Amniotic epithelial cell (primary cell): ENCODE measurements at regions not wholly inside any gene's neighbourhood (a gene's known extent, or its start where the extent isn't known, plus 50 kb on each side); places are given as distances from the start of the nearest gene placed in this dataset.
"Not testable (repeated sequence)": the region's sequence is repeated elsewhere in the genome, so short reads cannot be mapped to it uniquely, and the experiment has no call there.

ENCODE experiments used
- DNase-seq: peaks from one replicate; pipeline ENCODE4 v3.0.0-alpha.2; 2010; ENCODE audit warnings: low read depth

DNA sequence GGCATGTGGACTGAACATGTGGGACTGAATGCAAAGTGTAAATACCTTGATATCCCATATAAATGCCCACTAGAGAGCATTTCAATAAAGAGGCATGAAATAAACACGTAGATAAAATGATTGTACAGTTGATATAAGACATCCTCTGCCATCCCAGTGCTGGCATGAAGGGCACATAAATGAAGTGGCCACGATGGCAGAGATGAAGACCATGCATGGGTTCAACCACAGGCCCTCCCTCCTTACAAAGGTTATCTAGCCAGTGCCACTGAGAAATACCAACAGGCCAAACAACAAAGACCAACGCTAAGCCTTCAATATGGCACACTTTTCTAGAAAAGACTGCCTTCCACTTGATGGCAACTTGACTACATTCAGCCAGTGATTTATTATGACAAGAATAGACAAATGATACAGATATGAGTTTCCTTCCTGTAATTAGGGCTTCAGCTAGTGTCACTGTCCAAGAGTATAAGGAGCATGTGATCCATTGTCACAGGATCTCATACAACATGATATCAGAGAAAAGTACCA lies 493.9 kb upstream of the MAP2 start:
- DNase-seq: no peak

DNA sequence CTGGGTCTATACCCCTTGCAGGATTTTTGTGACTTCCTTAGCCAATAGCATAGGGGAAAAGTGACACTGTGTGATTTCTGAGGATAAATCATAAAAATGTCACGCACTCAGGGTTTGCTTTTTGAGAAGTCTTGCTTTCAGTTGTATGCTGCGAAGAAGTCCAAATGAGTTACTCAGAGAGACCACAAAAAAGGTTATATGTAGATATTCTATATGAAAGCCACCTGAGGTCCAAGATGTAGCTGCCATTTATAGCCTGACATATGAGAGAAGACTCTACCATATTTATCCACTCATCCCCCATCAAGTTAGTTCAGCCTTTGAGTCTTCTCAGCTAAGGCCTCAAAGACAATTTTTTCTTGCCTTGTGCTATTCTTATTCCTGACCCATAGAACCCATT lies 488.3 kb upstream of the MAP2 start:
- no peak for DNase-seq

DNA sequence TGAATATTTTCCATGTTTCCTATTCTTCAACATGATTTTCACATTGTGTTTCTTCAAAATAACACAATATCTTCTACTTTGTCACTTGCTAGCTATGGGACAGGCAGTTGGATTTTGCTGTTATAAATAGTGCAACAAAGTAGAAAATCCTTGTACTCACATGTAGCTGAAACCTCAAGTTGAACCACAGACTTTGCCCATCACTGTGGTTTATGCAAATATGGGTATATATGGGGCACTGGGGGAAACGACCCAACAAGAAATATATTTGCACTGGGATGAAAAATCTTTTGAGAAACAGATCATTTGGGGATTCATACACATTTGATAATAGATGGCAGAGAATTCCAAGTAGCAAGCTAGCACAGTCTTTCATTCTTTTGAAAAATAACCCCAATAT lies 486.3 kb upstream of the MAP2 start:
- DNase-seq: no peak

DNA sequence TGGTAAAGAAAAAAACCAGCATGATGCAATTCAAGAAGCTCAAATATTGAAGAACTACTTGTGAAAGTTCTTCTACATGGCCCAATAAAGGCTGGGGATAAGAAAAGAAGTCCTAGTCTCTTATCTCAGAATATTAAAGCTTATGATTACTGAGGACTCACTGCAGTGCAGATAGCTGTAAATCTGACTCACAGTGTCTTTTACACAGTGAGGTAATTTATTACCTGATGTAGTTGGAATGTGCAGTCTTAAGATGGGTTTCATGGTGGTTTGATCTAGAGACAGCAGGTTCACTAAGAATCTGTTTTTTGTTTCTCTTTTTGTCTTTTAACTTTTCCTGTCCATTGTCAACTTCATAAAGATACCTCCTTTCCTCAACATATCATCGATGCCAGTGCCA lies 484.0 kb upstream of the MAP2 start:
- DNase-seq: no peak

DNA sequence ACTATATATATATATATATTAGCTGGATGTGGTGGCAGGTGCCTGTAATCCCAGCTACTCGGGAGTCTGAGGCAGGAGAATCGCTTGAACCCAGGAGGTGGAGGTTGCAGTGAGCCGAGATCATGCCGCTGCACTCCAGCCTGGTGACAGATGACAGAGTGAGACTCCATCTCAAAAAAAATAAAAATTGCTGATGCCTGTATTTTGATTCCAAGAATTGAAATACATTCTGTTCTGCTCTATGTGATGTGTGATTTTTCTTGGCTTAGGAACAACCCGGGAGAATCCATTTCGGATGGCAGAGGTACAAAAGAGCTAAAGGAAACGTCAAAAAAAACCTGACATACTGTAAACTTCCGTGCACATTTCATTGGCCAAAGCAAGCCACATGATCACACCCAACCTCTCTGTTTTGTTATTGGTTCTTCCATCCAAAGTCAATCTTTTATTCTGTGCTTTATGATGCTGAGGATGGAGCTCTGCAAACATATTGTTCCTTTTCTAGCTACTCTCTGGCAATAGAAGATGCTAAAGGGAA lies 478.1 kb upstream of the MAP2 start:
- no peak for DNase-seq

DNA sequence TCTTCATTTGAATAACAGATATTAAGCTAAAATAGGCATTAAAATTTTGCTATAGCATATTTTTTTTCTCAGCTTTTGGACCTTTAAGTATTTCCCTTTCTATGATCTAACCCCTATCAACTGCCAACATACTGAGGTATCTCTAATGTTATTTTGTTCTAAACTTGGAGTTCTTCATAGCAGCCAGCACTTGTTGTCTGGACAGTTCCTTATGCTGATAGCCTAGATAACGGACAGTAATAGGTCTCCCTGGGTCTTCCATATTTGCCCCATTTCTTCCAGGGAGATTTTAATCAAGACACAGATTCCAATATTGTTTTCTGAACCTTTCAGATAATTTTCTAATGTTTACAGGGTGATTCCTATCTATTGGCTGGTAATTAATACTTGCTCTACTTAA lies 475.8 kb upstream of the MAP2 start:
- no peak for DNase-seq

DNA sequence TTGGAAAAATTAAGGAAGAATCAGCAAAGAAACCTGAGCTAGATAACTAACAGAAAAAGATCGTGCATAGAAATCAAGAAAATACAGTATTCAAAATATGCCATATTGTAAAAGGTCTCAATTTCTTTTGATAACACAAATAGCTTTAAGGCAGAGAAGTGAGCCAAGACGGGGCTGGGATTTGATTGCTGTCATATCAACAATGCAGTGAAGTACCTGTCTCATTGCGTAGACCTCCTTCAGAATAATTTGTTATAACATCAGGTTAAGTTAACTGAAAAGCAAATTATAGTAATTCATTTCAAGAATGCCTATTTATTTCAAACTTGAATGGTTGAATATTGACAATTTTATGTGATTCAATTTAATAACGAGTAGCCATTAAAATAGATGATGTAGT lies 453.8 kb upstream of the MAP2 start:
- no peak for DNase-seq

DNA sequence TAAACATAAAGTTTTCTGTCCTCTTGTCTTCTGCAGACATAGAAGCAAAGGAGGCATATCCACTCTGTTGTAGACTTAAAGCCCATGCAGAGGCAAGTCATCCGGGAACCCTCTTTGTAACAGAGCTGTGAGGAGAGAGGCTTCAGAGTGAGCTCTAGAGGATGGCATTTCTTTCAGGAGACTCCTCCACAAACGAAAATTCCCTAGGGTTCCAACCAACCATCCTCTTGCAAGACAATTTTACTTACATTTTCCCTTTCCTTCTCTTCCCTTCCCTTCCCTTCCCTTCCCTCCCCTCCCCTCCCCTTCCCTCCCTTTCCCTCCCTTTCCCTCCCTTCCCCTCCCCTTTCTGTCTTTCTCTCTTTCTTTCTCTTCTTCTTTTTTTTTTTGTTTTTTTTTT lies 446.3 kb upstream of the MAP2 start:
- DNase-seq: no peak

DNA sequence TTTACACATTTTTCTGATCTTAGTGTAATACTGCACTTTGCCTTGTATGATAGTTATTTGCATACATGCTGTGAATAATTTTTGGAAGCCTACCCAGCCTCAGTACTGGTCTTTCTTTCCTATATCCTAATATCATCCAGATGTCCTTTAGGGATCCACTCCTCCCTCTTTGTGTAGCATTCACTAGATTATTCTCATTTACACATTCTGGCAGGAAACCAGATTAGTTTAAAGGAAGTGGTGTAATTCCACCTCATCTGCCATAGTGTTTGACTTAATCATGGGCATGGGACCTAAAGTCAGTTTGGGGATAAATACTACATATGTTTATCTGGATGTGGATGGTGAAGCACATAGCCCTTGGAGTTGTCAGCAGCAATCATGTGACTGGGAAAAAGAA lies 444.9 kb upstream of the MAP2 start:
- no peak for DNase-seq

DNA sequence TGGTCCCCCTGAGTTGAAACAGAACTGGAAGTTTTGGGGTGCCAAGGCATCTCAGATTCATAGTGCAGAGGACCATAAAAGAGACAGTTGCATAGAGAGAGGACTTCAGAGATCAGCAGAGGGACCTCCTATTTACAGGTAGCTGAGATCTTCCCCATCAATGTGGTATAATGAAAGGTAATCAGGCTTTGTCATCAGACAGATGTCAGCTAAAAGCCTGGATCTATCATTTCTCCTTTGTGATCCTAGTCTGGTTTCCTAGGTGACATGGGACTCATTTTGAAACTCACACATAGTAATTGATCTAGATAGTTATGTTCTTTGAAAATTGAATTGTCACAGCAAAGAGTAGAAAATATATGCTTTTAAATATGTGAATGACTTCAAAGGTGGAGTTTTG lies 443.5 kb upstream of the MAP2 start:
- DNase-seq: no peak

DNA sequence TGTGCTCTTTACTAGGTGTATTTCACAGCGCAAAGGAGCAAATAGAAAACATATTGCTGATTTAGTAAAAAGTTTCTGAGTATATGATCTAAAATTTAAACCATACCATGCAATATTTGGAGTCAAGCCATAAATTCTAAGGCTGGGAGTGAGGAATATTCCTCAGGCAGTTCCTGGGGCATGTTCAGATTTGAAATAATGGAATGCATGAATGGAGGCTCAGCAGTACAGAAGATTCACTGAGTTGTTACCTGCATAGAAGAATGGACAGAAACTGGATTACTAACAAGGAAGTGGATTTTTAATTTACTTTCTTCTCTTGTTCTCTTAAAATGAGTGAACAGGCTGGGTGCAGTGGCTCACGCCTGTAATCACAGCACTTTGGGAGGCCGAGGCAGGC lies 441.0 kb upstream of the MAP2 start:
- no peak for DNase-seq

DNA sequence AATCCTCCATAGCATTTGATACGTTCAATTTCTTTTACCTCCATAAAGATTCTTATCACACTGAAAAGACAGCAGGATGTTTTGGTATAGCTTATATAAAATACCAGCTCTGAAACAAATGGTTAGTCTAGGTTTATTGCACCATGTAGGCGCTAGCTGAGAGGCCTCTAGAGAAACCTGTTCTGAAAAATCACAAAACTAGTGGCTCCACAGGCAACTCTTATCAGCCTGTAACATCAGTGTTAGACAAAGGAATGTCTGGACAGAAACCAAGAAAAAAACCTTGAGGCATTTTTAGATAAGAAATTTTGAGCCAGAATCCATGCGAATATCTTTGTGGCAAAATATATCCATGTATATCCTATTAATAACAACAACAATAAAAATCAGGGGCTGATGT lies 440.4 kb upstream of the MAP2 start:
- DNase-seq: no peak

DNA sequence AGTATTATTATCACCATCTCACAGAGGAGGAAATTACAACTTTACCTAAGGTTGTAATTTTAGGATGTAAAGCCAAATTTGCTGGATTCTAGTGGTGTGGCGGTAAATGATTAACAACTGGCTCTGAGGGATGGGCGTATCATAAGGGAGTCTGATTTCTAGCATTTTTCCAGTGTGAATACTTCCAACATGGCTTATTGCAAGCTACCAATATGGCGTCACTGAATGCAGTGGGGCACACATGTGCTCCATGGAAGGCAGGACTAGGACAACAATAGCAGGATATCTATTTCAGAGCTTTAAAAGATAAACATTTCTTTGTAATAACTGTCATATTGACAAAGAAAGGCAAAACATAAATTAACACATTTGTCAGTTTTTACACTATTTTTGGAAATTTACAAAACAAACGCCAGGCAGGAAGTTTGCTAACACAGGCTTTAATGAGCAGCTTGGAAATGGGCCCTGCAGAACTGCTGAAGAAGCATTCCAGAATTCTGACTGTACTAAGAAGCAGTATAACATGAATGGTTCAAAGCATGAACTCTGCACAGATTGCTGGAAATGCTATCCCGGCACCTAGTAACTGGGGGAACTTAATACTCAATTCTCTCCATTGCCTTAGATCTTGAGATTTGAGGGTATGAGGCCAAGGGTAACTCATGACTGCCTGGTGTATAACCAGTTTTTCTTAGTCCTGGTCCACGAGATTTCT lies 439.3 kb upstream of the MAP2 start:
- no peak for DNase-seq

DNA sequence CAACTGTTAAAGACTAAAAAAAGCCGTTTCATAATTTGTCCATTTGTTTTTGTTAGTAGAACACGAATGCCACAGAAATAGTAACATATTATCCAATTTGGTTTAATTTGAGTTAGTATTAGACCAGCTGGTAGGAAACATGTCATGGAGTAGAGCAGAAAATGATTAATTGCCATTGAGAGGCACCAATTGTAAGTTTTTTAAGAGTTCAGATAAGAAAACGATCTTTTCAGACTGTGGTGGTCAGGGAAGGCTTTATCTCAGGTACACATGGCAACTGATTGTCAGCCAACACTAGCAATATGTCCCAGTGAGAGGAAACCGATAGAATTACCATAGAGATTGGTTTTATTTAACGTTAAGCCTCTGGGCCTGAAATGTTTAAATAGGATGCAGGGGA lies 438.2 kb upstream of the MAP2 start:
- no peak for DNase-seq

DNA sequence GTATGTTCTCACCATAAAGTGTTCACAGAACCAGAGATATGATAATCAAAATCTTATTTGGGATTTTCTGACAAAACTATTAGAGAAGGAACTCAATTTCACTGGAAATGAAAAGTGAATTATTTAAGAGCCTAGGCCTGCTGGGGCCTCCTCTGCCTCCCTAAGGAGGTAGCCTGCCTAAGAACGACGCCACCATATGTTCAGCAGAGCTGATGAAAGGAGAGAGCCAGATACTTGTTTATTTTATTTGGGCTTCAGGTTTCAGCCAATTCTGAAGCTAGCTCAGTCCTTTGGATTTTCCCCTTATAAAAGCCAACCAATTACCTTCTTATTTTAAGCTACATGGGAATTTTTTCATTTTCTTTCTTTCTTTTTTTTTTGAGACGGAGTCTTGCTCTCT lies 433.1 kb upstream of the MAP2 start:
- no peak for DNase-seq

DNA sequence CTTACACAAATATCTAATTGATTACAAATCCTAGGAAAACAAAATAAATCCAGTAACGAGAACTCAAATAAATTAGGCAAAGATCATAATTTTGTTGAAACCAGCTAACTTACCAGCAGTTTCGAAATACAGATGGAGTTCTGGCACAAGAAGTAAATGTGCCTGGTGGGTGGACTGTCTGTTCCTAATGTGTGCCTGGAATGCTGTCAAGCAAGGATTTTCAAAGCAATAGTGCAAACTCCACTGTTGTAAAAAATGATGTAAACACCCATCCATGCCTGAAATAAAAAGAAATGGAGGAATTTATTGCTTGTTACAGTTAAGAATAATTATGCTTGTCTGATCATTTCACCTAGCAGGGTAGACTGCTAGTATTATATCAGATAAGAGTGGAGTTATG lies 423.9 kb upstream of the MAP2 start:
- DNase-seq: no peak

DNA sequence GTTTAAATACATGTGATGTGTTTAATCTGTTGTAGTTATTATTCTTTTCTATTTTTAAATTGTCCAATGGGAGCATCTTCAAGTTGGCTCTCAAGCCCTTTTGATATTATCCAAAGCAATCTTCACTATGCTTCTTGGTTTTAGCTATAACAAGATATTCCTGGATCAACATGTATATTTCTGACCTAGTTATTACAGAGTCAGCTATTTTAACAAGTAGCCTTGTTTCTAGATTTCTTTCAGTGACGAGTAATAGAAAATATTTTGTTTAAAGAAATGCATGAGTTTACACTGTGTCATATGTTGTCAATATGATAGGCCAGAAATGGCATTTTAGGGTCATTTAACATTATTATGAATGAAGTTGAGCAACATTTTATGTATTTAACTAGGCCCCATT lies 421.8 kb upstream of the MAP2 start:
- no peak for DNase-seq

DNA sequence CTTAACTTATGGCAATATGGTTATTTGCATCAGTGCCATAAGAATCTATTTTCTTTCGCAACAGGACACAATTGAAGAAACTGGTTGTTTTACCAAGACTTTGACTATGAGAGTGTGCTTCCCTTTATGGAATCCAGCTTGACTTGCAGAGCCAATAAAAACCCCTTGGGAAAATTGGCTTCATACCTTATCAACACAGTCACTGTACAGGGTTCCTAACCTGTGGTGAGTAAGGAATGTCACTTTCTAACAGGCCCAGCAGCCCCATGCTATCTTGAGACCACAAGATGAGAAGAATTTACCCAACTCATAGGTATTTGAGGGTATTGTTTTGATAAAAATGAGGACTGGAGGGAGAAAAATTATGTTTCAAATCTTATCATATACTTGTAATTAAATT lies 418.5 kb upstream of the MAP2 start:
- no peak for DNase-seq

DNA sequence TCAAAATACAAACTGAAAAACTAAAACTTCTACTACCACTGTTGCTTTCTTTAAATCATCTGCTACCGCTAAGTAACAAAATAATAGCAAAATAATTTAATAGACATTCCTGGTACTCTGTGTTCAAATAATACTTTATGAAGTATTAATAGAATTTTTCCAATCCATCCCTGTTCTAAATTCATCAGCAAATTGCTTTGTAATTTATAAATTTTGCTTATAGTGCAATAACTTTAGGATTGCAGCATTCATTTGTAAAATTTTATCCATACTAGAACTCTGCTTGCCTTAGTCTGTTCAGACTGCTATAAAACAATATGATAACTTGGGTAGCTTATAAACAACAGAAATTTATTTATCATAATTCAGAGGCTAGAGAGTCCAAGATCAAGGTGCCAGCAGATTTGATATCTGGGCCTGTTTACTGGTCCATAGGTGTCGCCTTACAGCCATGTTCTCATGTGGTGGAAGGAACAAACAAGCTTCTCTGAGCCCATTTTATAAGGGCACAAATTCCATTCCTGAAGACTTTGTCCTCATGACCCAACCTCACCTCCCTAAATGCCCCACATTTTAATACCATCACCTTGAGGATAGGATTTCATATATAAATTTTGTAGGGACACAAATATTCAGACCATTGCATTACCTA lies 415.1 kb upstream of the MAP2 start:
- DNase-seq: no peak

DNA sequence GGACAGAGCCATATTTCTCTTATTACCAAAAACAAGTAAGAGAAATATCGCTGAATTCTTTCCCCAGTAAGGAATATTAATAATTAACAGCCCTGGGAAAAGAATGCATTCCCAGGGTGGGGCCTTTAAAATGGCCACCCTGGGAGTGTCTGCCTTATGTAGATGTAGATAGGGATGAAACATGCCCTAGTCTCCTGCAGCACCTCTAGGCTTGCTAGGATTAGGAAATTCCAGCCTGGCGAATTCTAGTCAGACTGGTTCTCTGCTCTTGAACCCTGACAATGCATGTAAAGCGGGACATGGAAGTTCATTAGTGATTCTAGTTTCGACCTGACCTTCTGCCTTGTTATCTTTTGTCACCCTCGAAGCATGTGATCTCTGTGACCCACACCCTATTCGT lies 405.2 kb upstream of the MAP2 start:
- DNase-seq: not testable (repeated sequence)

DNA sequence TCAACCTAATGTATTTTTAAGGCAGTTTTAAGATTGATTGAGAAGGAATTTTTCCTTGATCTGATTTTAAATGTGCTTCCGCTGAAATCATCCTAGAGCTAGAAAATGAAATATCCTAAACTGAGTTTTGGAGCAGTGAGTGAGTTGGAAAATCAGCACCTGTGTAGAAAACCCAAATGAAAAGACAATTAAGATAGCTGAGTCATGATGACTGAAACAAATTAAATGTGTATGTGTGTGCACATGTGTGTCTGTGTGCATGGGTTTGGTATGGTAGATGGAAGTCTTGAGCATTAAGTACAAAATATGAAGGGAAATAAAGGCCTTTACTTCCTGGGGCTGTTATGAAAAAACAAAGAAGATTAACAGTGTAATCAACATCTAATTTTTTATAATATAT lies 394.6 kb upstream of the MAP2 start:
- DNase-seq: no peak

DNA sequence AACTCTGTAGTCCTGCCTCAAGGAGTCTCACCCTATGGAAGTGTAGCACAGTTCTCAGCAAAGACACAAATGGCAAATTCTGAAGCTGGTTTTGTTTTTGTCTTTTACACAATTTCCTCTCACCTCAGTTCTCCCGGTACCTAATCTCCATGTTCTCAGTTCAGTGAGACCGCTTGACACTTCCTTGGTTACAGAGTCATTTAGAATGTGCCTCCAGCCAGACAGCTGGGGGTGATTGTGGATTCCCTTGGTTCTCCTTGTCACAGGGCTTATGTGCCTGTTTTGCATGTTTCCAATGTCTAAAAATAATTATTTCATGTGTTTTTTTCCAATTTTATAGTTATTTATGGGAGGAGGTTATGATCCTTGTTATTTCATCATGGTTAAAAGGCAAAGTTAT lies 379.5 kb upstream of the MAP2 start:
- no peak for DNase-seq

DNA sequence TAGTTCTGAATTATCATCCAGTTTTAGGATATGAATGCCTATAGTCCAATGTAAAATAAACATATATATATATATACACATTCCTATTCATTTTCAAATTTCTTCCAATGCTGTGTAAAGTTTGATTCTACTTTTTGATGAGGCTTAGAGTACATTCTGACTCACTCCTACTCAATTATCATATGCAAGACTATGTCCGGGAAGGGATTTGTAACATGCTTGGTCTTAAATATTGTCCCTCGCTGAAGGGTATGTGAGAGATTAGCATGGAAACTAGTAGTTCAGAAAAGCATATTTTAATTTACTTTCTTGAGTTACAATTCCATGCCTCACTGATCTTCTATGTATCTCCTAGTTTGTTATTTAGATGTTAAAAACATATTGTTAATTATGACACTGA lies 377.7 kb upstream of the MAP2 start:
- no peak for DNase-seq

DNA sequence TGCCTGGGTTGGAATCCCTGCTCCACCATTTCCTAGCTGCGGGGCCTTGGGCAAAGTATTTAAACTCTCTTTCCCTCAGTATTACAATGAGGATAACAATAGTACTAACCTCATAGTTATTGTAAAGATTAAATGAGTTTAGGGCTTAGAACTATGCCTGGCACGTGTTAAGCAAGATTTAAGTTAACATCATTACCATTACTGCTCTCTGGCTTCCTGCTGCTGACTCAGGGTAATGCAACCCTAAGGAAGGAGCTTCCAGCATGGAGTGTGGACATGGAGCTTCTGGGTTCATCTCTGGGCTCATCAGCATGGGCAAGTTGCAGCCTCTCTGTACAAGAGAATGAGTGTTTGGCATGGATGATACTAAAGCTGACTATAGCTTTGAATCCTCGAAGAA lies 374.2 kb upstream of the MAP2 start:
- DNase-seq: no peak
